ENCODE measurements at regions not wholly inside any gene's neighbourhood (a gene's known extent, or its start where the extent isn't known, plus 50 kb on each side); places are given as distances from the start of the nearest gene placed in this dataset.
"Not testable (repeated sequence)": the region's sequence is repeated elsewhere in the genome, so short reads cannot be mapped to it uniquely, and the experiment has no call there.

- no peak for DNase-seq
These were observed 424.8 kb downstream of the TMEM38B start for GRCh38 chr9:106119176-106119575.

GRCh38 chr9:106120071-106120470, 425.7 kb downstream of the TMEM38B start:
- no peak for DNase-seq

- DNase-seq: no peak
These were observed 433.4 kb downstream of the TMEM38B start for GRCh38 chr9:106127776-106128175.

GRCh38 chr9:106130374-106130773, 436.0 kb downstream of the TMEM38B start:
- DNase-seq: no peak

DNA sequence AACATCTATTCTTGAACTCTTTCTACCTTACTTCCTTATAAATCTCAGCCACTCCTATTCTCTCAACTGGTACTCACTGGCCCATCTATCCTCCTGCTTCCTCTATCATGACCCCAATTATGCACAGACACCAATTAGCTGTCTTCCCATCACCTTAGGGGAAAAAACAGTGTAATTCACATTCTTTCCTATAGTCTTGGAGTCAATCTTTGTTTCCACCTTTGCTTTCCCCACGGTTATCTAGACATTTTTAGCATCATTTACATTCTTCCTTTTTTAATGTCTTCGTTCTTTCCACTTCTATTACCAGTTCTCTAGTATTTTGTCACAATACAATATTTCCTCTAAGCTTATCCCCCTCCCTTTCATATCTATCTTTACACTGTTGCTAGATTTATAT, 449.4 kb downstream of the TMEM38B start:
- no peak for DNase-seq

- DNase-seq: no peak
These were observed 451.9 kb downstream of the TMEM38B start for GRCh38 chr9:106146066-106146840.

GRCh38 chr9:106146886-106147285, 452.5 kb downstream of the TMEM38B start:
- no peak for DNase-seq

- no peak for DNase-seq
These were observed 455.6 kb downstream of the TMEM38B start for GRCh38 chr9:106149956-106150355.

DNA sequence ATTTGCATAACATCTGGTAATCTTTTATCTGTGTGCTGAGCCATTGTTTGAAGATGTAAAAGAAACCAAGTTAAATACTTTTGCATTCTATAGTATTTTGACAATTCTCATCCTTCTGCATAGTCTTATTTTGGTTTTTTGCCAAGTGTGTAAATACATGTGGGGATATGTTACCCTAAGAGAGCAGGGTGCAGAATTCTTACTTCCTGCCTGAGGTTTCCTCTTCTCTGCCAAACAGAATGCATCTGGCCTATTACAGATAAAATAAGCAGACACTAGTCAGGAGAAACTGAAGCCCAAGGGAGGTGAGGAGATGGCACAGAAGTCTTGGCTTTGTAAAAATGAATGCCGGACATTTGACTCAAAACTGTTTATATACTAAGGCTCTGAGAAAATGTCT, 462.1 kb downstream of the TMEM38B start:
- no peak for DNase-seq

- DNase-seq: no peak
These were observed 477.9 kb downstream of the TMEM38B start for GRCh38 chr9:106172265-106172664.

DNA sequence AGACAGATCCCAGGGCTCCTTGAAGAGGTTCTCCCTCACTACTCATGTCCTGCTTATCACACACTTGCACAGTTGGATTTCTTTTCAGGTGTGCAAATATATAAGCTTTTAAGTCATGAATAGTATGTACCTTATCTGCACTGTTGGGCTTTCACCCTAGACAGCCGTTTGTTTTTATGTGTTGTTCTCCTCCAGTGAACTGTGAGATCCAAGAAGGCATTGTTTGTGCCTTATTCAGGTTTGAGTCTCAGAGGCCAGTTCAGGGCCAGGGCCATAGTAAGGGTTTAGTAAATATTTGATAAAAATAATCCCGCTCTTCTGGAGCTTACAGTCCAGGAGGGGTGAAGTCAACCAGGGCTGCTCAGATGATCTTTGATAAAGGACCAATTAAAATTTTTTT, 480.0 kb downstream of the TMEM38B start:
- DNase-seq: no peak

GRCh38 chr9:106177216-106177615, 482.9 kb downstream of the TMEM38B start:
- DNase-seq: no peak

- DNase-seq: no peak
These were observed 484.9 kb downstream of the TMEM38B start for GRCh38 chr9:106179191-106179590.

DNA sequence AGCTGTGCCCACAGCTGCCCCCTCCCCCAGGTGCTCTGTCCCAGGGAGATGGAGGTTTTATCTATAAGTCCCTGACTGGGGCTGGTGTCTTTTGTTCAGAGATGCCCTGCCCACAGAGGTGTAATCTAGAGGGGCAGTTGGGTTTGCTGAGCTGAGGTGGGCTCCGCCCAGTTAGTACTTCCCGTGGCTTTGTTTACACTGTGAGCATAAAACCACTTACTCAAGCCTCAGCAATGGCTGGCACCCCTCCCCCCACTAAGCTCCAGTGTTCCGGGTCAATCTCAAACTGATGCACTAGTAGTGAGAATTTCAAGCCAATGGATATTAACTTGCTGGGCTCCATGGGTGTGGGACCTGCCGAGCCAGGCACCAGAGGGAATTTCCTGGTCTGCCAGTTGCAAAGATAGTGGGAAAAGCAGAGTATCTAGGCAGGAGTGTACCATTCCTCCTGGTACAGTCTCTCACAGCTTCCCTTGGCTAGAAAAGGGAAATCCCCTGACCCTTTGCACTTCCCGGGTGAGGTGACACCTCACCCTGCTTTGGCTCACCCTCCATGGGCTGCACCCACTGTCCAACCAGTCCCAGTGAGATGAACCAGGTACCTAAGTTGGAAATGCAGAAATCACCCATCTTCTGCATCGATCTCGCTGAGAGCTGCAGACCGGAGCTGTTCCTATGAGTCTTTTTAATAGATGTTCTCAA, 509.6 kb downstream of the TMEM38B start:
- DNase-seq: not testable (repeated sequence)

GRCh38 chr9:106207298-106207697, 513.0 kb downstream of the TMEM38B start:
- DNase-seq: no peak

GRCh38 chr9:106218427-106218826, 524.1 kb downstream of the TMEM38B start:
- no peak for DNase-seq

DNA sequence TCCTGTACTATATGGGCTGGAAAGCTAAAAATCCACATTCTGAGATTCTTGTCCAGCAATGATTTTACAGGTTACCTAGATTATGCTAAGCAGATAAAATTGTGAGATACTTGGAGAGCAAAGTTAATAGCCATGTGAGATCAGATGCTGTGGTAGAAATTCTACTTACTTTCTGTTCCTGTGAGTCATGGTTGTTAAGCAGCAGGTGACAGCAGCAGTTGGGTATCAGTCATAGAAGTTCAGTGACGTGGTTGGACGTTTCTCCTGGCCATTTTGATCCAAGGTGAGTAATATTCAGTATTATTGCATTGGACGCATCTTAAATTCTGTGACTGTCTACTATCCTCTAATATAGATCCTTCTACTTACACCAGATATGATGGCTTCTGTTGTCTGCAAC, 524.5 kb downstream of the TMEM38B start:
- DNase-seq: no peak

- DNase-seq: no peak
These were observed 526.1 kb downstream of the TMEM38B start for GRCh38 chr9:106220415-106220814.

DNA sequence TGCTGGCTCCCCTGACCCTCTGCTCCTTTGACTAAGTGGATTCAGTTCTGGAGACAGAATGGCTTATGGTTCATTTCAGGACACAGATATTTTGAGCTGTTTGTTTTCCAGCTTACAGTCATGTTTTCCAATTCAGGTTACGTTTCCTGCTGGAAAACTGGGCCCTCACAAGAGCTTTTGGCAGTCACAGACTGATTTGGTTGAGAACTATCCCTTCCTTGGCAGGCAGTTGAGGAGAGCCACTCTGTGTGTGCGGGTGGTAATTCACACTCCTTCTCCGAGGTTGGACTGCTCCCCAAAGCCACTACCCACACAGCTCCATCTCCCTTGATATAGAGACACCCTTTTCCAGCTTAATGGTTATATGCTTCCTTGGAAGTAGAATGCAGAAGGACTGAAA, 534.5 kb downstream of the TMEM38B start:
- no peak for DNase-seq

GRCh38 chr9:106233116-106233515, 538.8 kb downstream of the TMEM38B start:
- DNase-seq: no peak

- DNase-seq: not testable (repeated sequence)
These were observed 566.6 kb downstream of the TMEM38B start for GRCh38 chr9:106260908-106261307.

GRCh38 chr9:106277966-106278365, 583.6 kb downstream of the TMEM38B start:
- no peak for DNase-seq

DNA sequence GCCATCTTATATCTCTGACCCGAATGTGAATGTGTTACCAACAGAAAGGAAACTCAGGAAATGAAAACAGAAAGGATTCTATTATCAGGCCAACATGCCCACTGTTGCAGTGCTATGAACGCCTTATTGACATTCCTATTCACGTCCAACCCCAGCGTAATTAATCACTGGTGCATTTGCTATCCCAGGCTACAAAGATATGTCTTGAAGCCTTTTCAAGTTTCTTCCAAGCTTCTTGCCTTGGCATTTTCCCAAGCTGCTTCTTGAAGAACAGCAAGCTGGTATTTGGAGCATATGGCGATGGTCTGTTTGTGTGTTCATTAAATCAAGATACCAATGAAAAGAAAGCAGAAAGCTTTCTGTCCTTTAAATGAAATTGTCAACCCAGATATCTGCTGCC, 579.2 kb upstream of the ZNF462 start:
- DNase-seq: no peak

DNA sequence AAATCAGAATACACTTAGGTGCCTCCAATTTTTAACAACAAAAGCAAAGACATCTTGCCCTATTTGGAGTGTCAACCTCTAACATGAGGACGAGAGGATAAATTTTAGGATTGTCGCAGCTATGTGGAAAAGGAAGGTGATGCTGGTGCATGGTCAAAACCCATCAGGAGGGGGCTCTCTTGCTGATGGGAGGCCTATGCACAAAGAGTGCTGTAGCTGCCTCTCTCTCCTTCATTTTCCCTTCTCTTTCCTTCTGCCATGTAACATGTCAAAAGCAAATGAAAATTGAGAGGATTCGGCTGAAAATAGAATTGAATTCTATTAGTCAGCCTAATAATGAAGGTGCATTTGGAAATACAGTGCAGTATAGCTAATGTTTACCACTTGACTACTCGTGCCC, 578.7 kb upstream of the ZNF462 start:
- no peak for DNase-seq

DNA sequence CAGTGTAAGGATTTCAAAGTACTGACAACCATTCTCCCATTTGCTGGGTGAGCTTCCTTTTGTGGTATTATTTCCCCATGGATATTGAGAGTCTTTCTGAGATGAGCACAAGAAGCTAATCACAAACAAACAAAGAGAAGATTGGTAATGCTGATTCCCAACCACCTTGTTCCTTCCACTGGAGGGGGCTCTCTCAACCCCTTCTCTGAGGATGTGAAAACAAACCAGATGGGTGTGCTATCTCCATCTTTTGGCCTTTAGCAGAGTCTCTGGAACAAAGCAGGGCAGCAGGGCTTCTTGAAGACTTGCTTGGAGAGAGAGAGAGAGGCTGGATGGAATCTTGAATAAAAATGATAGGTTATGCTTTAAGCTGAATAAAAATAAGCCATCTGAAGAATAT, 576.7 kb upstream of the ZNF462 start:
- DNase-seq: no peak

Measured in NCI-H1930 (cell line).